WTC11 (cell line): ENCODE measurements at regions not wholly inside any gene's neighbourhood (a gene's known extent, or its start where the extent isn't known, plus 50 kb on each side); places are given as distances from the start of the nearest gene placed in this dataset.

Source experiments
- CTCF ChIP-seq: fragments of 200-600 bp; IDR thresholded peaks from 2 replicates; pipeline ENCODE4 v1.8.0; 2022; ENCODE audit warnings: antibody characterized with exemption
- MLX ChIP-seq: sonication (generic); formaldehyde crosslinking; IDR thresholded peaks from 2 replicates; pipeline ENCODE4 v1.8.1; 2023; ENCODE audit warnings: mild to moderate bottlenecking, missing genetic modification reagents, moderate library complexity

GRCh38 chr18:26631135-26631534 lies 82.8 kb upstream of the KCTD1 start:
- no peak for TF ChIP-seq CTCF
- TF ChIP-seq MLX (CRISPR knock-in tag), result no peak
